ENCODE measurements at regions not wholly inside any gene's neighbourhood (a gene's known extent, or its start where the extent isn't known, plus 50 kb on each side); places are given as distances from the start of the nearest gene placed in this dataset.

DNA sequence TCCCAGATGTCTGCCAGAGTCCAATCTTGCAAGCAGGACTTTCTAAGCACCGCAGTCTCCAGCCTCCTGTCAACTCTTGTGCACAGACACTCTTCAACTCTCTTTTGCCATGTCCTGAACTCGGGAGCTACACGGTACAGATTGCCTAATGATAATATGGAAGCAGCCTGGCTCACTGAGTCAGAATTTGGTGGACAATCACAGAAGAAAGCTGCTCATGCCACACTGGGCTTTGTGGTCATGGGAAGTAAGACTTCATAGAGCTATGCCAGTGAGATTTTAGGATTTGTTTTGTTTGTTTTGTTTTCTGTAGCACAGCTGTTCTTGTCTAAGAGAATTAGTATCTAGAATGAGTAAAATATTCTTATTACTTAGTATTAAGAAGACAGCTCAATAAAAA, 144.1 kb upstream of the PRSS58 start:
- Histone ChIP-seq H3K4me3 (ENCODE audit: low read depth, low read length, poor library complexity, severe bottlenecking) (no peak overlapping the region), H3K4me1 (ENCODE audit: insufficient read depth, low read length, poor library complexity, severe bottlenecking) (no peaks in the 10 kb centered on the region), H3K27me3 (replicated peaks; ENCODE audit: insufficient read depth, low read depth, low read length, poor library complexity) (peaks cover 38% of the 10 kb centered on the region), H3K27ac (ENCODE audit: low read depth, low read length, poor library complexity, severe bottlenecking) (no peak overlapping the region), H3K9me3 (ENCODE audit: low read depth, low read length, poor library complexity, severe bottlenecking) (no peaks in the 10 kb centered on the region), H3K36me3 (ENCODE audit: insufficient read depth, low read length, poor library complexity, severe bottlenecking) (no peaks in the 10 kb centered on the region)
- TF ChIP-seq, protein P1, sequence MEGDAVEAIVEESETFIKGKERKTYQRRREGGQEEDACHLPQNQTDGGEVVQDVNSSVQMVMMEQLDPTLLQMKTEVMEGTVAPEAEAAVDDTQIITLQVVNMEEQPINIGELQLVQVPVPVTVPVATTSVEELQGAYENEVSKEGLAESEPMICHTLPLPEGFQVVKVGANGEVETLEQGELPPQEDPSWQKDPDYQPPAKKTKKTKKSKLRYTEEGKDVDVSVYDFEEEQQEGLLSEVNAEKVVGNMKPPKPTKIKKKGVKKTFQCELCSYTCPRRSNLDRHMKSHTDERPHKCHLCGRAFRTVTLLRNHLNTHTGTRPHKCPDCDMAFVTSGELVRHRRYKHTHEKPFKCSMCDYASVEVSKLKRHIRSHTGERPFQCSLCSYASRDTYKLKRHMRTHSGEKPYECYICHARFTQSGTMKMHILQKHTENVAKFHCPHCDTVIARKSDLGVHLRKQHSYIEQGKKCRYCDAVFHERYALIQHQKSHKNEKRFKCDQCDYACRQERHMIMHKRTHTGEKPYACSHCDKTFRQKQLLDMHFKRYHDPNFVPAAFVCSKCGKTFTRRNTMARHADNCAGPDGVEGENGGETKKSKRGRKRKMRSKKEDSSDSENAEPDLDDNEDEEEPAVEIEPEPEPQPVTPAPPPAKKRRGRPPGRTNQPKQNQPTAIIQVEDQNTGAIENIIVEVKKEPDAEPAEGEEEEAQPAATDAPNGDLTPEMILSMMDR (conservative IDR thresholded peaks at IDR 0.05; ENCODE audit: low read depth, low read length): no peak
- TF ChIP-seq EZH2 (IDR thresholded peaks at IDR 0.05; ENCODE audit: borderline replicate concordance, low read depth, low read length, poor library complexity, severe bottlenecking): no peak
- no TSS peak for BruUV-seq (replicated peaks)
- DNase-seq (ENCODE audit: low spot score): no peak
- CTCF ChIA-PET: no interaction called here
- intact Hi-C loops (cut with micrococcal nuclease; ENCODE audit: unreplicated experiment): no loop called here
- POLR2A ChIA-PET (ENCODE audit: low non-redundant PET): no interaction called here

DNA sequence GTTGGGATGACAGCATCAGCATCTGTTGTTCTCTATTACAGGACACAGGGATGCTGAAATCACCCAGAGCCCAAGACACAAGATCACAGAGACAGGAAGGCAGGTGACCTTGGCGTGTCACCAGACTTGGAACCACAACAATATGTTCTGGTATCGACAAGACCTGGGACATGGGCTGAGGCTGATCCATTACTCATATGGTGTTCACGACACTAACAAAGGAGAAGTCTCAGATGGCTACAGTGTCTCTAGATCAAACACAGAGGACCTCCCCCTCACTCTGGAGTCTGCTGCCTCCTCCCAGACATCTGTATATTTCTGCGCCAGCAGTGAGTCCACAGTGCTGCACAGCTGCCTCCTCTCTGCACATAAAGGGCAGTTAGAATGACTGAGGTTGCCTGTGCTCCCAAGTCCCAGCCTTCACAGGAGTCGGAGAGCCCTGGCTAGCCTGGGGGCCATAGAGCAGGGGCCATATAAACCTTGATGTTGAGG, 142.2 kb upstream of the PRSS58 start:
- intact Hi-C loops (cut with micrococcal nuclease; ENCODE audit: unreplicated experiment): no loop called here
- H3K27ac ChIP-seq (ENCODE audit: low read depth, low read length, poor library complexity, severe bottlenecking): no peak overlapping the region
- H3K27me3 ChIP-seq (replicated peaks; ENCODE audit: insufficient read depth, low read depth, low read length, poor library complexity): peaks cover 47% of the 10 kb centered on the region
- H3K36me3 ChIP-seq (ENCODE audit: insufficient read depth, low read length, poor library complexity, severe bottlenecking): no peaks in the 10 kb centered on the region
- no TSS peak for BruUV-seq (replicated peaks)
- no peak overlapping the region for H3K4me3 ChIP-seq (ENCODE audit: low read depth, low read length, poor library complexity, severe bottlenecking)
- no peaks in the 10 kb centered on the region for H3K9me3 ChIP-seq (ENCODE audit: low read depth, low read length, poor library complexity, severe bottlenecking)
- ChIA-PET CTCF (no interaction called here), POLR2A (ENCODE audit: low non-redundant PET) (no interaction called here)
- no peaks in the 10 kb centered on the region for H3K4me1 ChIP-seq (ENCODE audit: insufficient read depth, low read length, poor library complexity, severe bottlenecking)
- no peak for TF ChIP-seq EZH2 (IDR thresholded peaks at IDR 0.05; ENCODE audit: borderline replicate concordance, low read depth, low read length, poor library complexity, severe bottlenecking)
- TF ChIP-seq, protein P1 (conservative IDR thresholded peaks at IDR 0.05; ENCODE audit: low read depth, low read length): no peak
- no peak for DNase-seq (ENCODE audit: low spot score)

DNA sequence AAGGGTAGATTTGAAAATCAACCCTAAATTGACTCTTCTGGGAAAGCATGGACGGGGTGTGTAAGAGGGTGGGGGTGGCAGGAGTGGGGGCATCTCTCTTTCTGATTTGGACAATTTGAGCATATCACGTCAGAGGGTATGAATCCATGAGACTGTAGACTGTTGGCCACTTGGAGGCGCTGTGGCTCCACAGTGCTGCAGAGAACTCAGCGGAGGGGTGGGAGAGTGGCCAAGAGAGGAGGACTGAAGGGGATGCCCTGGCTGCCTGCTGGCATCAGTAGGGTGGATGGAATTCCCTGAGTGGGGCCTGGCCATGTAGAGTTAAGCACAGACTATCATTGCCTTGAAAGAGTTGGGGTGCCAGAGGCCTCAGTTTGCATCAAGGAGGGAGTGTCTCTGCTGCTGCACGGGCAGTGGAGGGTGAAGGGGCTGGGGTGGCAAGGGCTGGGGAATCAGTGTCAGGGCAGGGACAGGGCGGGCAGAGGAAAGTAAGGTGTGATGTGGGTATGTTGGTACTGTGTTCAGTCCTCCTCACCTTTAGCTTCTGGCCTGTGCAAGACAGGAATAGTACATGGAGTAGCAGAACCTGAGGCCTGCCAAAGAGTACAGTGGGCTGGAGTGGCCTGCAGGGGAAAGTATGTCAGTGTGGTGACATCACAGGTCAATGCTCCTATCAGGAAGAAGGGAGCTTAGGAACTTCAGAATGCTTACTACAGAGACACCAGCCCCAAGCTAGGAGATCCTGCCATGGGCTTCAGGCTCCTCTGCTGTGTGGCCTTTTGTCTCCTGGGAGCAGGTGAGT, 133.5 kb upstream of the PRSS58 start:
- Histone ChIP-seq H3K27me3 (replicated peaks; ENCODE audit: insufficient read depth, low read depth, low read length, poor library complexity) (peaks cover 5% of the 10 kb centered on the region), H3K27ac (ENCODE audit: low read depth, low read length, poor library complexity, severe bottlenecking) (no peak overlapping the region), H3K4me3 (ENCODE audit: low read depth, low read length, poor library complexity, severe bottlenecking) (no peak overlapping the region), H3K36me3 (ENCODE audit: insufficient read depth, low read length, poor library complexity, severe bottlenecking) (no peaks in the 10 kb centered on the region), H3K4me1 (ENCODE audit: insufficient read depth, low read length, poor library complexity, severe bottlenecking) (no peaks in the 10 kb centered on the region), H3K9me3 (ENCODE audit: low read depth, low read length, poor library complexity, severe bottlenecking) (no peaks in the 10 kb centered on the region)
- BruUV-seq (replicated peaks): no TSS peak
- POLR2A ChIA-PET (ENCODE audit: low non-redundant PET): no interaction called here
- intact Hi-C loops (cut with micrococcal nuclease; ENCODE audit: unreplicated experiment): no loop called here
- TF ChIP-seq, protein P1 (conservative IDR thresholded peaks at IDR 0.05; ENCODE audit: low read depth, low read length): peak; percentile 73
- no peak for TF ChIP-seq EZH2 (IDR thresholded peaks at IDR 0.05; ENCODE audit: borderline replicate concordance, low read depth, low read length, poor library complexity, severe bottlenecking)
- CTCF ChIA-PET: no interaction called here
- DNase-seq (ENCODE audit: low spot score): peak; percentile 64
